Activated effector memory CD4-positive, alpha-beta T cell treated with Interleukin-2 at 50 U/mL for 16 hours (primary cell): ENCODE measurements at regions not wholly inside any gene's neighbourhood (a gene's known extent, or its start where the extent isn't known, plus 50 kb on each side); places are given as distances from the start of the nearest gene placed in this dataset.
"Not testable (repeated sequence)": the region's sequence is repeated elsewhere in the genome, so short reads cannot be mapped to it uniquely, and the experiment has no call there.

Experiments used
- DNase-seq: peaks from one replicate; pipeline ENCODE4 v3.0.0-alpha.2; 2020

- DNase-seq, result peak; percentile 70
These were observed 81.5 kb upstream of the PPM1B start for GRCh38 chr2:44087036-44087713.

GRCh38 chr2:44087714-44088092 lies 81.0 kb upstream of the PPM1B start:
- DNase-seq, result no peak

DNA sequence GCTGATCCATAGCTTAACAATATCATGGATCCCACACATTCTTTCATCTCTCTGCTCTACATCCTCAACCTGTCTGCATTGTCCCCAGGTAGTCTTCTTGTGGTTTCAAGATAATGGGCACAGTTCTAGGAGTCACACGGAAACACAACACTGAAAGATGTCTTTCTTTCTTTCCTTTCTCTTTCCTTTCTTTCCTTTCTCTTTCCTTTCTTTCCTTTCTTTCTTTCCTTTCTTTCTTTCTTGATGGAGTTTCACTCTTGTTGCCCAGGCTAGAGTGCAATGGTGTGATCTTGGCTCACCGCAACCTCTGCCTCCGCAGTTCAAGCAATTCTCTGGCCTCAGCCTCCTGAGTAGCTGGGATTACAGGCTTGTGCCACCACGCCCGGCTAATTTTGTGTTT lies 76.2 kb upstream of the PPM1B start:
- not testable (repeated sequence) for DNase-seq

GRCh38 chr2:44093970-44094369 lies 74.7 kb upstream of the PPM1B start:
- no peak for DNase-seq

- DNase-seq, result no peak
These were observed 71.3 kb upstream of the PPM1B start for GRCh38 chr2:44097322-44097907.

DNA sequence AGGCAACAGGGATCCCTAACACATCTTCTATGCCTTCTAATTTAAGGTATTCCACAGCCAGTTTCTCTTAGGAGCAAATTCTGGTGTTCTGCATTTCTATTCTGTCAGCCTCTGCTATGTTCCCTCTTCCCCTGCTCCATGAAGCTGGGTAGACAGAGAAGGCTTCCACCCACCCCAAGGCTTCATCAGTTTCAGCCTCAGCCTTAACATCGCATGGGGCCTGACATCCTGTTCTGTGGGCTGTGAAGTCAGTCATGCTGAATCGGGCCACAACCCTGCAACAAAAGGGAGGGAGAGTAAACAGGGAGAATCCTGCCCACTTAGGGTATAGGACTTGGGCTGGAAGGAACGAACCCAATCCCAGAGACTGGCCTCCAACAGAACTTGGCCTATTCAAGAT lies 70.6 kb upstream of the PPM1B start:
- no peak for DNase-seq

DNA sequence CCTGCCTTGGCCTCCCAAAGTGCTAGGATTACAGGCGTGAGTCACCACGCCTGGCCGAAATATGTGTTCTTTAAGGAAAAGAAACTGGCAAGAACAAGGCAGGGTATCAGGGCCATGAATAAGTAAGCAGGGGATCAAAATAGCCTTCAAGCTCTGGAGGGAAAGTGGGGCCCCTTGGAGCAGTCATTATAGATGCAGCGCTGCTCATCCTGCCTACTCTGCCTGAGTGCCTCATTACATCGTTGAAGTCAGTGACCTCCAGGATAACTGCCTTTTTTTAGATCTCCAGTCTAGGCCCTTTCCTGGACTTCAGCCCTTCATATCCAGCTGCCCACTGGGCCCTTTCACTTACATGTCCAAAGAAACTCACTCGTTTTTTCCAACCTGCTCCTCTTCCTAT lies 69.8 kb upstream of the PPM1B start:
- DNase-seq, result no peak

GRCh38 chr2:44100351-44100750 lies 68.3 kb upstream of the PPM1B start:
- DNase-seq, result no peak

DNA sequence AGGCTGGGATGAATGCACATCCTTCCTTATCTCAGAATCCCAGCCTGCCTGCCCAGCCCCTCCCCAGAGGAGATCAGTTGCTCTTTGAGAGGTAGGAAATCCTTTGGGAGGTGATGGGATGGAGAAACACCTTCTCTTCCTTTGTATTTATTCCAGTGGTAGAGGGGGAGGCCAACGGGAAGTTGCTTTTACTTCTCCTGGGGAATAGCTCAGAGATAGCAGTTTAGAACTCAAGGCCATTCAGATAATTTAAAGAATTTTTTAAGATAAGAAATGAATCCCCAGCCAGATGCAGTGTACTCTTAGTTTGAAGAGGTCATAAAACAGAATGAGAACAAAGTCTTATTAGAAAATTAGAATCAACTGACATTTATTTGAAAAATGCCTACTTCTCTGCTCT lies 67.4 kb upstream of the PPM1B start:
- DNase-seq, result no peak

DNA sequence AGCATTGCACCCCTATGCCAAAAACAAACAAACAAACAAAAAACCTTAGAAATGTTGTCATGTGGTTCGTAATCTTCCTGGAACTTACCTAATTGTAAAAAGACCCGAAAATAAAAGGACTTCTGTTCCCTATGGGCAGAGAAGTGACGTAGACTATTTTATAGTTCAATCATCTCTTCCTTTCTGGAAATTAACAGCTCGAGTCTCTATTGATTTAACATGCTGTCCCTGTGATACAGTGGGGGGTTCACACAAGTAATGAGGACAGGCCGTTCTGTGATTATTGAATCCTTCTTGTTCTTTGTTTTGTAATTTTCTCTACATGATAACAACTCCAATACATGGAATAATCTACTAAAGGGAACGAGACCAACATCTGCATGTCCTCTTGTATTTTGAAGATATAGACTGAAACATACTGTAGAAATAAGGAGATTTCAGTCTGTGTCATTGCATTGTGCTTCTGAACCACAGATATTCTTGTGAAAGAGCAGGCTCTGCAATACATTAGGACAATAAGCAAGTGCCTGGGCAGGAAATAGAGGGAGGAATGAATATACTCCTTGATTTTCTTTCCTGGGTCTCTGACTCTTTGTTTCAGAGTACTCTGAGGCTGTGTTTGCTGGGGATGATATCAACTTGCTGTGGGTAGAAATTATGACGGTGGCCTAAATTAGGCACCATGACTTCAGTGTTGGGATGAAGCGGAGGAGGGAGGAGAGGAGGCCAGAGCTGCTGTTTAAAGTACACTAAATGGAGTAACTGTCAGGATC lies 65.7 kb upstream of the PPM1B start:
- no peak for DNase-seq

DNA sequence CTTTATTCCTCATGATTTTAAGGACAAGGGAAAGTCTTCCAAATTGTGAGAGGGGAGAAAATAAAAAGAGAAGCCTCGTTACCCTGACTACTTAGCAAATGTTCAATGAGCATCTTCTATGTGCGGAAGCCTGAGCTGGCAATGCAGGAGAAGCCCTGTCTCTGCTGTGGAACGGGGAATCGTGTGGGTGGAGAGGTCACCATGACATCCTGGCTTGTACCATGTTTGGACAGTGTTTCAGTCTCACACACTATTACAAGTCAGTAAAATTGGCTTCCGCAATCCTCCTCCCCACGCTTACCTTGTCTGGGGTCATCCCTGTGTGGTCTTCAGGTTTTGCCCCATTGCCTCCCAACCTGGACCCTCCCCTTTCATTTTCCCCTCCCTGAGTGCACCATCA lies 65.0 kb upstream of the PPM1B start:
- DNase-seq, result no peak

DNA sequence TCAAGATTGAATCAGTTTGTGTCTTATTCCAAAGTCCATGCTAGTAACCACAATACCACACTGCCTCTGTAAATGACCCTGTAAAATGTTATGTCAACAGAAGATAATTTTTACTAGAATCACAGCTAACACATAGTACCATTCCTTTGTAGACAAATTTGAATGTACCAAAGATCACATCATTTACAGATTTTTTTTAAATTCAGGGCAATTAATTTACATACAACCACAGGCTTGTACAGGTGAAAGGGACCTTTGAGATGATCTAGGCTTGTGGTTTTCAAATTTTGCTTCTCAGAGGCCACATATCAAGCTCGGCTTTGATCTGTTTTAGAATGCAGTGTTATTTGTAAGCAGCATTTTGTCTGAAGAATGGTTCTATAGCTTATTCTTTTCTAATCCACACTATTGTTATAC lies 63.8 kb upstream of the PPM1B start:
- no peak for DNase-seq

DNA sequence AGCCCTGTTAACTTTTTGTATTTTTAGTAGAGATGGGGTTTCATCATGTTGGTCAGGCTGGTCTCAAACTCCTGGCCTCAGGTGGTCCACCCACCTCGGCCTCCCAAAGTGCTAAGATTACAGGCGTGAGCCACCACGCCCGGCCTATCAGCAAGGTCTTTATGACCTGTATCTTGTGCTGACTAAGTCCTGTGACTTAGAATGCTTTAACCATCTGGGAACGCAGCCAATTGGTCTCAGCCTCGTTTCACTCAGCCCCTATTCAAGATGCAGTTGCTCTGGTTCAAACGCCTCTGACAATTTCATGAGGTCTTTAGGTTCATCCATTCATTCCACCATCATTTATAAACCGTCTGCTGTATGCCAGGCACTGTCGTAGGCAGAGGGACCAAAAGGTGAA lies 62.2 kb upstream of the PPM1B start:
- not testable (repeated sequence) for DNase-seq

DNA sequence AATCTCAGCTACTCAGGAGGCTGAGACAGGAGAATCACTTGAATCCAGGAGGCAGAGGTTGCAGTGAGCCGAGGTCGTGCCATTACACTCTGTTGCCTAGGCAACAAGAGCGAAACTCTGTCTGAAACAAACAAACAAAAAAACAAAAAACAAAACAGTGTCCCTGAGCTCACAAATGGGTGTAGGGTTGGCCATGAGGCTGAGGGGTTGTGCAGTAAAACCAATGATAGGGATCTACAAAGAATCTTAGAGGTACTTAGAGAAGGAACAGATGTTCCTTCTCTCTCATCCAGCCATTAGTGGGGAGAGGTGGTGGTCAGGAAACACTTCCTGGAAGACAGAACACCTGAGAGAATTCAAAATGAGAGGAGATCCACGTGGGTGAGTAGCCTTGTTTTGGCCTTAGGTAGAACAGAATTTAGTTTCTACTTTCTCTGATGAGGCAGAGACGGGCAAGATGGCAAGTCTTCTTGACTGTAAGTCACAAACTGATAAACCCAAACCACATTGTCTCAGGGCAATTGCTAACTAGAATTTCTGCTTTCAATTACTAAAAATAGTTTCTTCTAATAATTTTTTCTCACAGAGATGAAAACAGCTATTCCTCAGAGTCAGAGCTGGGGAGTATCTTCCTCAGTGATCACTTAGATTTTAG lies 61.5 kb upstream of the PPM1B start:
- DNase-seq, result no peak

DNA sequence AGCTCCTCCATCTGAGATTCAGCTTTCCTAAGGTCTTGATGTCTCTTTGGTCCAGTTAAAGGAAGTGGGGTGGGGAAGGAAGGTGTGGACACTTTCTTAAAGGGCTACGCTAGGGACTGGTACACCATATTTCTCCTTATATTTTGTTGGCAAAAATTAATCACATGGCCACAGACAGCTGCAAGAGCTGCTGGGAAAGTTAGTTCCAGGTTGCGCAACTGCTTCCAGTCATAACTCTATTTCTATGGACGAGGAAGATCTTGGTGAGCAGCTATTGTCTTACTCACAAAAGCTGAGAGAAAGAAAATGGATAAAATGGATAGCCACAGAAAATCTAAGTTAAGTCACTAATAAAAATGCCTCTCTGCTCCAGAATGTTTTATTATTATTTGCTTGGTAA lies 60.7 kb upstream of the PPM1B start:
- no peak for DNase-seq

DNA sequence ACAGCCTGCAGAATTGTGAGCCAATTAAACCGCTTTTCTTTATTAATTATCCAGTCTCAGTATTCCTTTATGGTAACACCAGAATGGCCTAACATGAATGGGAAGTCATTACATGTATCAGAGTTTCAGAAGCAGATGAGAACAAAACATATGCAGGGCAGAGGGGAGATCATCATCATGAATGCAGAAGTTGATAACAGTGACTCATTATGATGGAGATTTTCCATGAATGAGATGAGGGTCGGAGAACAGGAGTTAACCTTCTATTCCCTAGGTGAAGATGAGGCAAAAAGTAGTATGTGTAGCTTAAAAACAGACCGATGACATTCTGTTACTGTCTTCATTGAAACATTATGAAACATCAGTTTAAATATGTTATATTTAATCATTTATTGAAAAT lies 59.5 kb upstream of the PPM1B start:
- no peak for DNase-seq

DNA sequence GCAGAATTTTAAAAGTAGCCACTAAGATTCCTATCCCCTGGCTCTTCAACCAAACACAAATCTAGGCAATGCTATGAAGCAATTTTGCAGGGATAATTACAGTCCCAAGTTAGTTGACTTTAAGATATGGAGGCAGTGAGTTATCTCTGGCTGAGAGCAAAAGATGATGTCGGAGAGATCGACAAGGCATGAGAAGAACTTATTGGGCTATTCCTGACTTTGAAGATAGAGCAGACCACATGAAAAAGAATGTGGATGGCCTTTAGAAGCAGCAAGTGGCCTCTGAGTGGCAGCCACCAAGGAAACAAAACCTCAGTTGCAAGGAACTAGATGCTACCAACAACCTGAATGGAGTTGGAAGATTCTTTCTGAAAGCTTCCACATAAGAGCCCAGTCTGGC lies 58.2 kb upstream of the PPM1B start:
- no peak for DNase-seq

DNA sequence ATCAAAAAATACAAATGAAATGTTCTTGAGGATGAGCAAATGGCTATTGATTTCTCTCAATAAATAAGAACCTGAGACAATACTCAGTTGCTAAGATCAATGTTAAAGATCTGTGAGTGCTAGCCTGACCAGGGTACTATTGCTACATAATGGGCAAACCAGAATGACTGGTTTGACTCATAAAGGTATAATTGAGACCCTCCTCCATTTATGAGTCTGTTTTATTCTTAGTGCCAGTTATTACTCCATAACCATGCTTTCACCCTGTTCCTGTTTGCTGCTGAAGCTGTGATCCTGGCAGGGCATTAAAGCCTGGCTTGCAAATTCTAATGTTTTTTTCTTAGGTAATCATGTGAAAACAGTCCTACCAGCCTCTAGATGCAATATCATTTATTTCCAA lies 56.6 kb upstream of the PPM1B start:
- DNase-seq, result no peak

DNA sequence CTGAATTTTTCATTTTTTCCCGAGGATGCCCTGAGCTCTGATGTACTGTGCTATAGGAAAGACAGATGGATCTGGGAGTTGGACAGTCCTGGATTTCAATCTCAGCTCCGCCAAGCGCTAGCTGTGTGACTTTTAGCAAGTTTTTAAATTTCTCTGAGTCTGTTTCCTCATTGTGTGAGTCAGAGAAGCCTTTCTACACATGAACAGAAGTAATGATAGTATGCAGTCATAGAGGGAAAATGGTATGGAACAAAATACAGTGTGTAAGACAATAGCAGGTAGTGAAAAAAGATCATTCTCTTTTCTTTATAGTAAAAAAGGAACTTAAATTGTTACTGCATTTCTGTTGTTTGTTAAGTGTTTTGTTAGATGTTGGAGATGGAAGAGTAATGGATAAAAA lies 52.4 kb upstream of the PPM1B start:
- DNase-seq, result no peak

DNA sequence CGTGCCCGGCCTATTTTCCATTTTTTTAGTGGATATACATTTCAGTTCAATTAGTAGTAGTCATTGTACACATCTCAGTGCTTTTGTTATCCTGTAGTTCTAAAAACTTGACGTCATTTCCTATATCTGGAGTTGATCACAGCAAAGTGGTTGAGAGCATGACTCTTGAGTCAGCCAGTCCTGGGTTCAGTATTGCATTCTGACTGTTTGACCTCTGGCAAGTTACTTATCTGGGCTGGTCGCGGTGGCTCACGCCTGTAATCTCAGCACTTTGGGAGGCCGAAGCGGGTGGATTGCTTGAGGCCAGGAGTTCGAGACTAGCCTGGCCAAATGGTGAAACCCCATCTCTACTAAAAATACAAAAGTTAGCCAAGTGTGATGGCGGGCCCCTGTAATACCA lies 50.4 kb upstream of the PPM1B start:
- DNase-seq, result no peak
